ENCODE measurements at regions not wholly inside any gene's neighbourhood (a gene's known extent, or its start where the extent isn't known, plus 50 kb on each side); places are given as distances from the start of the nearest gene placed in this dataset.
"Not testable (repeated sequence)": the region's sequence is repeated elsewhere in the genome, so short reads cannot be mapped to it uniquely, and the experiment has no call there.

GRCh38 chr4:141356963-141357335, 136.3 kb downstream of the ZNF330 start:
- H3K27ac Mint-ChIP-seq: no peak overlapping the region
- H3K36me3 Mint-ChIP-seq: no peaks in the 10 kb centered on the region
- no peak overlapping the region for H3K4me3 Mint-ChIP-seq
- ATAC-seq (no peak), DNase-seq (ENCODE audit: low spot score in 2 of 2) (no peak)
- peaks cover 4% of the 10 kb centered on the region for H3K9me3 Mint-ChIP-seq
- no peaks in the 10 kb centered on the region for H3K4me1 Mint-ChIP-seq

GRCh38 chr4:141368241-141368640, 147.5 kb downstream of the ZNF330 start:
- ATAC-seq; H3K9me3 Mint-ChIP-seq; H3K36me3 Mint-ChIP-seq; H3K4me3 Mint-ChIP-seq; H3K27ac Mint-ChIP-seq; DNase-seq (ENCODE audit: low spot score in 2 of 2); H3K4me1 Mint-ChIP-seq: not testable (repeated sequence)

- Mint-ChIP-seq H3K27ac (no peak overlapping the region), H3K4me3 (no peak overlapping the region), H3K36me3 (no peaks in the 10 kb centered on the region), H3K9me3 (no peaks in the 10 kb centered on the region), H3K4me1 (no peaks in the 10 kb centered on the region)
- no peak for DNase-seq (ENCODE audit: low spot score in 2 of 2)
- no peak for ATAC-seq
Observed at GRCh38 chr4:141371206-141371605, 150.5 kb downstream of the ZNF330 start.

GRCh38 chr4:141375855-141376254, 155.2 kb downstream of the ZNF330 start:
- ATAC-seq (no peak), DNase-seq (ENCODE audit: low spot score in 2 of 2) (no peak)
- no peaks in the 10 kb centered on the region for H3K36me3 Mint-ChIP-seq
- peaks cover 5% of the 10 kb centered on the region for H3K9me3 Mint-ChIP-seq
- no peak overlapping the region for H3K27ac Mint-ChIP-seq
- no peak overlapping the region for H3K4me3 Mint-ChIP-seq
- no peaks in the 10 kb centered on the region for H3K4me1 Mint-ChIP-seq

- no peak overlapping the region for H3K4me3 Mint-ChIP-seq
- no peak for ATAC-seq
- no peaks in the 10 kb centered on the region for H3K36me3 Mint-ChIP-seq
- H3K4me1 Mint-ChIP-seq: no peaks in the 10 kb centered on the region
- no peak overlapping the region for H3K27ac Mint-ChIP-seq
- no peak for DNase-seq (ENCODE audit: low spot score in 2 of 2)
- peaks cover 5% of the 10 kb centered on the region for H3K9me3 Mint-ChIP-seq
Observed at GRCh38 chr4:141376769-141377168, 156.1 kb downstream of the ZNF330 start.

- Mint-ChIP-seq H3K9me3 (no peaks in the 10 kb centered on the region), H3K27ac (no peak overlapping the region), H3K4me1 (no peaks in the 10 kb centered on the region), H3K36me3 (no peaks in the 10 kb centered on the region), H3K4me3 (no peak overlapping the region)
- ATAC-seq: no peak
- DNase-seq (ENCODE audit: low spot score in 2 of 2): no peak
Observed at GRCh38 chr4:141387299-141387698, 166.6 kb downstream of the ZNF330 start.

GRCh38 chr4:141388481-141388880, 167.8 kb downstream of the ZNF330 start:
- ATAC-seq (no peak), DNase-seq (ENCODE audit: low spot score in 2 of 2) (no peak)
- no peaks in the 10 kb centered on the region for H3K9me3 Mint-ChIP-seq
- H3K27ac Mint-ChIP-seq: no peak overlapping the region
- H3K4me3 Mint-ChIP-seq: no peak overlapping the region
- no peaks in the 10 kb centered on the region for H3K36me3 Mint-ChIP-seq
- no peaks in the 10 kb centered on the region for H3K4me1 Mint-ChIP-seq

- ATAC-seq (no peak), DNase-seq (ENCODE audit: low spot score in 2 of 2) (no peak)
- no peaks in the 10 kb centered on the region for H3K9me3 Mint-ChIP-seq
- H3K27ac Mint-ChIP-seq: no peak overlapping the region
- H3K4me1 Mint-ChIP-seq: no peaks in the 10 kb centered on the region
- no peak overlapping the region for H3K4me3 Mint-ChIP-seq
- no peaks in the 10 kb centered on the region for H3K36me3 Mint-ChIP-seq
Observed at GRCh38 chr4:141389649-141390048, 169.0 kb downstream of the ZNF330 start.

- ATAC-seq: no peak
- no peak overlapping the region for H3K27ac Mint-ChIP-seq
- no peaks in the 10 kb centered on the region for H3K4me1 Mint-ChIP-seq
- no peak for DNase-seq (ENCODE audit: low spot score in 2 of 2)
- no peak overlapping the region for H3K4me3 Mint-ChIP-seq
- no peaks in the 10 kb centered on the region for H3K36me3 Mint-ChIP-seq
- no peaks in the 10 kb centered on the region for H3K9me3 Mint-ChIP-seq
Observed at GRCh38 chr4:141390571-141390970, 169.9 kb downstream of the ZNF330 start.

- Mint-ChIP-seq H3K4me1 (no peaks in the 10 kb centered on the region), H3K4me3 (no peak overlapping the region), H3K9me3 (no peaks in the 10 kb centered on the region), H3K27ac (no peak overlapping the region), H3K36me3 (no peaks in the 10 kb centered on the region)
- no peak for DNase-seq (ENCODE audit: low spot score in 2 of 2)
- no peak for ATAC-seq
Observed at GRCh38 chr4:141391293-141391692, 170.6 kb downstream of the ZNF330 start.

GRCh38 chr4:141391771-141392170, 171.1 kb downstream of the ZNF330 start:
- H3K4me1 Mint-ChIP-seq: no peaks in the 10 kb centered on the region
- H3K36me3 Mint-ChIP-seq: no peaks in the 10 kb centered on the region
- ATAC-seq (no peak), DNase-seq (ENCODE audit: low spot score in 2 of 2) (no peak)
- no peak overlapping the region for H3K4me3 Mint-ChIP-seq
- H3K27ac Mint-ChIP-seq: no peak overlapping the region
- H3K9me3 Mint-ChIP-seq: no peaks in the 10 kb centered on the region

- no peak overlapping the region for H3K27ac Mint-ChIP-seq
- H3K4me3 Mint-ChIP-seq: no peak overlapping the region
- no peak for ATAC-seq
- no peak for DNase-seq (ENCODE audit: low spot score in 2 of 2)
- H3K4me1 Mint-ChIP-seq: no peaks in the 10 kb centered on the region
- H3K36me3 Mint-ChIP-seq: no peaks in the 10 kb centered on the region
- no peaks in the 10 kb centered on the region for H3K9me3 Mint-ChIP-seq
Observed at GRCh38 chr4:141395246-141395830, 174.6 kb downstream of the ZNF330 start.

GRCh38 chr4:141395919-141396318, 175.2 kb downstream of the ZNF330 start:
- H3K4me1 Mint-ChIP-seq: no peaks in the 10 kb centered on the region
- no peak overlapping the region for H3K4me3 Mint-ChIP-seq
- no peaks in the 10 kb centered on the region for H3K9me3 Mint-ChIP-seq
- DNase-seq (ENCODE audit: low spot score in 2 of 2) (no peak), ATAC-seq (no peak)
- H3K36me3 Mint-ChIP-seq: no peaks in the 10 kb centered on the region
- H3K27ac Mint-ChIP-seq: no peak overlapping the region

GRCh38 chr4:141402712-141403111, 182.0 kb downstream of the ZNF330 start:
- Mint-ChIP-seq H3K9me3 (no peaks in the 10 kb centered on the region), H3K4me3 (no peak overlapping the region), H3K4me1 (no peaks in the 10 kb centered on the region), H3K36me3 (no peaks in the 10 kb centered on the region), H3K27ac (no peak overlapping the region)
- ATAC-seq (no peak), DNase-seq (ENCODE audit: low spot score in 2 of 2) (no peak)

- no peak for ATAC-seq
- no peak overlapping the region for H3K27ac Mint-ChIP-seq
- no peaks in the 10 kb centered on the region for H3K4me1 Mint-ChIP-seq
- DNase-seq (ENCODE audit: low spot score in 2 of 2): no peak
- H3K9me3 Mint-ChIP-seq: no peaks in the 10 kb centered on the region
- no peak overlapping the region for H3K4me3 Mint-ChIP-seq
- H3K36me3 Mint-ChIP-seq: no peaks in the 10 kb centered on the region
Observed at GRCh38 chr4:141403782-141404181, 183.1 kb downstream of the ZNF330 start.

GRCh38 chr4:141406237-141406636, 185.5 kb downstream of the ZNF330 start:
- Mint-ChIP-seq H3K27ac (no peak overlapping the region), H3K4me3 (no peak overlapping the region), H3K4me1 (no peaks in the 10 kb centered on the region), H3K9me3 (no peaks in the 10 kb centered on the region), H3K36me3 (no peaks in the 10 kb centered on the region)
- no peak for DNase-seq (ENCODE audit: low spot score in 2 of 2)
- no peak for ATAC-seq

GRCh38 chr4:141409556-141409955, 188.9 kb downstream of the ZNF330 start:
- H3K4me1 Mint-ChIP-seq: no peaks in the 10 kb centered on the region
- no peak overlapping the region for H3K27ac Mint-ChIP-seq
- H3K36me3 Mint-ChIP-seq: no peaks in the 10 kb centered on the region
- DNase-seq (ENCODE audit: low spot score in 2 of 2): no peak
- no peak overlapping the region for H3K4me3 Mint-ChIP-seq
- H3K9me3 Mint-ChIP-seq: no peaks in the 10 kb centered on the region
- no peak for ATAC-seq

Measured in stimulated activated effector memory CD8-positive, alpha-beta T cell treated with anti-CD3 and anti-CD28 coated beads, Interleukin-12 subunit alpha, Interleukin-12 subunit beta, amount 100 ng/mL, for 72 hours (primary cell).